ENCODE measurements at regions not wholly inside any gene's neighbourhood (a gene's known extent, or its start where the extent isn't known, plus 50 kb on each side); places are given as distances from the start of the nearest gene placed in this dataset.
"Not testable (repeated sequence)": the region's sequence is repeated elsewhere in the genome, so short reads cannot be mapped to it uniquely, and the experiment has no call there.

DNA sequence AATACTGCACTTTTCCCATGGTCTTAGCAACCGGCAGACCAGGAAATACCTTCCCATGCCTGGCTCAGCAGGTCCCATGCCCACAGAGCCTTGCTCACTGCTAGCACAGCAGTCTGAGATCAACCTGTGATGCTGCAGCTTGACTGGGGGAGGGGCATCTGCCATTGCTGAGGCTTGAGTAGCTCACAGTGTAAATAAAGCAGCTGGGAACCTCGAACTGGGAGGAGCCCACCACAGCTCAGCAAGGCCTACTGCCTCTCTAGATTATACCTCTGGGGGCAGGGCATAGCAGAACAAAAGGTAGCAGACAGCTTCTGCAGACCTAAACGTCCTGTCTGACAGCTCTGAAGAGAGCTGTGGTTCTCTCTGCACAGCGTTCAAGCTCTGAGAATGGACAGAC lies 186.2 kb upstream of the AVPR1A start:
- TF ChIP-seq, protein P1, sequence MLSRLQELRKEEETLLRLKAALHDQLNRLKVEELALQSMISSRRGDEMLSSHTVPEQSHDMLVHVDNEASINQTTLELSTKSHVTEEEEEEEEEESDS (CRISPR knock-in tag; IDR thresholded peaks at IDR 0.05; ENCODE audit: borderline replicate concordance): not testable (repeated sequence)
- TF ChIP-seq TCF12 (IDR thresholded peaks at IDR 0.05); TCF12 (CRISPR knock-in tag; IDR thresholded peaks at IDR 0.05); CREB1 (IDR thresholded peaks at IDR 0.05); CREB1 (CRISPR knock-in tag; IDR thresholded peaks at IDR 0.05); ZKSCAN8 (CRISPR knock-in tag; IDR thresholded peaks at IDR 0.05; ENCODE audit: borderline replicate concordance); PRPF4 (IDR thresholded peaks at IDR 0.05; ENCODE audit: low read depth, low read length, poor library complexity, severe bottlenecking); MXI1 (IDR thresholded peaks at IDR 0.05; ENCODE audit: borderline replicate concordance, low read depth, low read length); RFXAP (CRISPR knock-in tag; IDR thresholded peaks at IDR 0.05; ENCODE audit: borderline replicate concordance); TP53 (CRISPR knock-in tag; conservative IDR thresholded peaks at IDR 0.05): not testable (repeated sequence)
- TF ChIP-seq, protein P2, sequence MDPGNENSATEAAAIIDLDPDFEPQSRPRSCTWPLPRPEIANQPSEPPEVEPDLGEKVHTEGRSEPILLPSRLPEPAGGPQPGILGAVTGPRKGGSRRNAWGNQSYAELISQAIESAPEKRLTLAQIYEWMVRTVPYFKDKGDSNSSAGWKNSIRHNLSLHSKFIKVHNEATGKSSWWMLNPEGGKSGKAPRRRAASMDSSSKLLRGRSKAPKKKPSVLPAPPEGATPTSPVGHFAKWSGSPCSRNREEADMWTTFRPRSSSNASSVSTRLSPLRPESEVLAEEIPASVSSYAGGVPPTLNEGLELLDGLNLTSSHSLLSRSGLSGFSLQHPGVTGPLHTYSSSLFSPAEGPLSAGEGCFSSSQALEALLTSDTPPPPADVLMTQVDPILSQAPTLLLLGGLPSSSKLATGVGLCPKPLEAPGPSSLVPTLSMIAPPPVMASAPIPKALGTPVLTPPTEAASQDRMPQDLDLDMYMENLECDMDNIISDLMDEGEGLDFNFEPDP (CRISPR knock-in tag; conservative IDR thresholded peaks at IDR 0.05): not testable (repeated sequence)
- TF ChIP-seq, protein P3, sequence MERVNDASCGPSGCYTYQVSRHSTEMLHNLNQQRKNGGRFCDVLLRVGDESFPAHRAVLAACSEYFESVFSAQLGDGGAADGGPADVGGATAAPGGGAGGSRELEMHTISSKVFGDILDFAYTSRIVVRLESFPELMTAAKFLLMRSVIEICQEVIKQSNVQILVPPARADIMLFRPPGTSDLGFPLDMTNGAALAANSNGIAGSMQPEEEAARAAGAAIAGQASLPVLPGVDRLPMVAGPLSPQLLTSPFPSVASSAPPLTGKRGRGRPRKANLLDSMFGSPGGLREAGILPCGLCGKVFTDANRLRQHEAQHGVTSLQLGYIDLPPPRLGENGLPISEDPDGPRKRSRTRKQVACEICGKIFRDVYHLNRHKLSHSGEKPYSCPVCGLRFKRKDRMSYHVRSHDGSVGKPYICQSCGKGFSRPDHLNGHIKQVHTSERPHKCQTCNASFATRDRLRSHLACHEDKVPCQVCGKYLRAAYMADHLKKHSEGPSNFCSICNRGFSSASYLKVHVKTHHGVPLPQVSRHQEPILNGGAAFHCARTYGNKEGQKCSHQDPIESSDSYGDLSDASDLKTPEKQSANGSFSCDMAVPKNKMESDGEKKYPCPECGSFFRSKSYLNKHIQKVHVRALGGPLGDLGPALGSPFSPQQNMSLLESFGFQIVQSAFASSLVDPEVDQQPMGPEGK (CRISPR knock-in tag; IDR thresholded peaks at IDR 0.05): not testable (repeated sequence)
- TF ChIP-seq, protein P4, sequence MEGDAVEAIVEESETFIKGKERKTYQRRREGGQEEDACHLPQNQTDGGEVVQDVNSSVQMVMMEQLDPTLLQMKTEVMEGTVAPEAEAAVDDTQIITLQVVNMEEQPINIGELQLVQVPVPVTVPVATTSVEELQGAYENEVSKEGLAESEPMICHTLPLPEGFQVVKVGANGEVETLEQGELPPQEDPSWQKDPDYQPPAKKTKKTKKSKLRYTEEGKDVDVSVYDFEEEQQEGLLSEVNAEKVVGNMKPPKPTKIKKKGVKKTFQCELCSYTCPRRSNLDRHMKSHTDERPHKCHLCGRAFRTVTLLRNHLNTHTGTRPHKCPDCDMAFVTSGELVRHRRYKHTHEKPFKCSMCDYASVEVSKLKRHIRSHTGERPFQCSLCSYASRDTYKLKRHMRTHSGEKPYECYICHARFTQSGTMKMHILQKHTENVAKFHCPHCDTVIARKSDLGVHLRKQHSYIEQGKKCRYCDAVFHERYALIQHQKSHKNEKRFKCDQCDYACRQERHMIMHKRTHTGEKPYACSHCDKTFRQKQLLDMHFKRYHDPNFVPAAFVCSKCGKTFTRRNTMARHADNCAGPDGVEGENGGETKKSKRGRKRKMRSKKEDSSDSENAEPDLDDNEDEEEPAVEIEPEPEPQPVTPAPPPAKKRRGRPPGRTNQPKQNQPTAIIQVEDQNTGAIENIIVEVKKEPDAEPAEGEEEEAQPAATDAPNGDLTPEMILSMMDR (CRISPR knock-in tag; IDR thresholded peaks at IDR 0.05): not testable (repeated sequence)
- TF ChIP-seq, protein P5, sequence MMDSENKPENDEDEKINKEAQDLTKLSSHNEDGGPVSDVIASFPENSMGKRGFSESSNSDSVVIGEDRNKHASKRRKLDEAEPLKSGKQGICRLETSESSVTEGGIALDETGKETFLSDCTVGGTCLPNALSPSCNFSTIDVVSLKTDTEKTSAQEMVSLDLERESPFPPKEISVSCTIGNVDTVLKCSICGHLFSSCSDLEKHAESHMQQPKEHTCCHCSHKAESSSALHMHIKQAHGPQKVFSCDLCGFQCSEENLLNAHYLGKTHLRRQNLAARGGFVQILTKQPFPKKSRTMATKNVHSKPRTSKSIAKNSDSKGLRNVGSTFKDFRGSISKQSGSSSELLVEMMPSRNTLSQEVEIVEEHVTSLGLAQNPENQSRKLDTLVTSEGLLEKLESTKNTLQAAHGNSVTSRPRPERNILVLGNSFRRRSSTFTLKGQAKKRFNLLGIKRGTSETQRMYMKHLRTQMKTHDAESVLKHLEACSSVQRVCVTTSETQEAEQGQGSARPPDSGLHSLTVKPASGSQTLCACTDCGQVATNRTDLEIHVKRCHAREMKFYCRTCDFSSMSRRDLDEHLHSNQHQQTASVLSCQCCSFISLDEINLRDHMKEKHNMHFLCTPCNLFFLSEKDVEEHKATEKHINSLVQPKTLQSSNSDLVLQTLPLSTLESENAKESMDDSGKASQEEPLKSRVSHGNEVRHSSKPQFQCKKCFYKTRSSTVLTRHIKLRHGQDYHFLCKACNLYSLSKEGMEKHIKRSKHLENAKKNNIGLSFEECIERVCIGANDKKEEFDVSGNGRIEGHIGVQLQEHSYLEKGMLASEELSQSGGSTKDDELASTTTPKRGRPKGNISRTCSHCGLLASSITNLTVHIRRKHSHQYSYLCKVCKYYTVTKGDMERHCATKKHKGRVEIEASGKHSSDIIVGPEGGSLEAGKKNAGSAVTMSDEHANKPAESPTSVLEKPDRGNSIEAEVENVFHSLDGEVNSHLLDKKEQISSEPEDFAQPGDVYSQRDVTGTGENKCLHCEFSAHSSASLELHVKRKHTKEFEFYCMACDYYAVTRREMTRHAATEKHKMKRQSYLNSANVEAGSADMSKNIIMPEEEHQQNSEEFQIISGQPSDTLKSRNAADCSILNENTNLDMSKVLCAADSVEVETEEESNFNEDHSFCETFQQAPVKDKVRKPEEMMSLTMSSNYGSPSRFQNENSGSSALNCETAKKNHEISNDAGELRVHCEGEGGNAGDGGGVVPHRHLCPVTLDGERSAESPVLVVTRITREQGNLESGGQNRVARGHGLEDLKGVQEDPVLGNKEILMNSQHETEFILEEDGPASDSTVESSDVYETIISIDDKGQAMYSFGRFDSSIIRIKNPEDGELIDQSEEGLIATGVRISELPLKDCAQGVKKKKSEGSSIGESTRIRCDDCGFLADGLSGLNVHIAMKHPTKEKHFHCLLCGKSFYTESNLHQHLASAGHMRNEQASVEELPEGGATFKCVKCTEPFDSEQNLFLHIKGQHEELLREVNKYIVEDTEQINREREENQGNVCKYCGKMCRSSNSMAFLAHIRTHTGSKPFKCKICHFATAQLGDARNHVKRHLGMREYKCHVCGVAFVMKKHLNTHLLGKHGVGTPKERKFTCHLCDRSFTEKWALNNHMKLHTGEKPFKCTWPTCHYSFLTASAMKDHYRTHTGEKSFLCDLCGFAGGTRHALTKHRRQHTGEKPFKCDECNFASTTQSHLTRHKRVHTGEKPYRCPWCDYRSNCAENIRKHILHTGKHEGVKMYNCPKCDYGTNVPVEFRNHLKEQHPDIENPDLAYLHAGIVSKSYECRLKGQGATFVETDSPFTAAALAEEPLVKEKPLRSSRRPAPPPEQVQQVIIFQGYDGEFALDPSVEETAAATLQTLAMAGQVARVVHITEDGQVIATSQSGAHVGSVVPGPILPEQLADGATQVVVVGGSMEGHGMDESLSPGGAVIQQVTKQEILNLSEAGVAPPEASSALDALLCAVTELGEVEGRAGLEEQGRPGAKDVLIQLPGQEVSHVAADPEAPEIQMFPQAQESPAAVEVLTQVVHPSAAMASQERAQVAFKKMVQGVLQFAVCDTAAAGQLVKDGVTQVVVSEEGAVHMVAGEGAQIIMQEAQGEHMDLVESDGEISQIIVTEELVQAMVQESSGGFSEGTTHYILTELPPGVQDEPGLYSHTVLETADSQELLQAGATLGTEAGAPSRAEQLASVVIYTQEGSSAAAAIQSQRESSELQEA (CRISPR knock-in tag; IDR thresholded peaks at IDR 0.05; ENCODE audit: not compliant biosample characterization): not testable (repeated sequence)

All from HepG2 (cell line).